Lower leg skin (tissue), 3 donors: ENCODE measurements at regions not wholly inside any gene's neighbourhood (a gene's known extent, or its start where the extent isn't known, plus 50 kb on each side); places are given as distances from the start of the nearest gene placed in this dataset.

Source experiments
- POLR2A ChIP-seq, 2 donors: fragments of 450-650 bp; IDR thresholded peaks; one replicate each; pipeline ENCODE4 v1.6.1; 2016 to 2017; ENCODE audit warnings: antibody characterized with exemption in 2 of 2, mild to moderate bottlenecking in 1 of 2, moderate library complexity in 1 of 2
- TF ChIP-seq, protein P1 (sequence below), 3 donors: fragments of 450-650 bp; IDR thresholded peaks; one replicate each; pipeline ENCODE4 v1.5.1; 2016; ENCODE audit warnings: antibody characterized with exemption in 3 of 3, mild to moderate bottlenecking in 3 of 3, moderate library complexity in 2 of 3

DNA sequence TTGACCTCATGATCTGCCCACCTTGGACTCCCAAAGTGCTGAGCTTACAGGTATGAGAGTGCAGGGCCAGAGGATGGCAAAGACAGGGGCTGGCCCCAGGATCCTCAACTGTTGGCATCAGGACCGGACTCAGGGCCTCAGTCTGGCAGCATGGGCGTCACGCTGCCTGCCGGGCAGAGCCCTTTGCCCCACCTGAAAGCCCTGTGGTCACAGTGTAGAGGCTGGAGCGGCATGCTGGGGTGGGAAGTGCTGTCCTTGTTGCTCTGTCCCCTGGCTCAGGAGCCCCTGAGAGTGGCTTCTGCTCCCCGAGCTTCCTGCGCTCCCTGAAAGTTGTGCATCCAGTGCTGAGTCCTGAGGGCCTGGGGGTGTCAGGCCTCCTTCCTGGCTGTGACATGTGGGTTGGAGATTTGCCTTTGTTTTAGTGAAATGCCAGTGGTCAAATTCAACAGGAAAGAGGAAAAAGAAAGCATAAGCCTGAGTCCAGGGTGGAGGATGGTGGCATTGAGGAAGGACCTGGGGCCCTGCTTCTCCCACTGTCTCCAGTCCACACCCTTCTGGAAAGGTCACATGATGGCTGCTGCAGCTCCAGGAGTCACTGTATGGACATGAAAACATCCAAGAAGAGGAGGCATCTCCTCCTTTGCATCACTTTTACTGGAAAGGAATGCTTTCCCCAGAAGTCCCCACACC lies 147.2 kb downstream of the OR4M2 start:
- TF ChIP-seq, protein P1, sequence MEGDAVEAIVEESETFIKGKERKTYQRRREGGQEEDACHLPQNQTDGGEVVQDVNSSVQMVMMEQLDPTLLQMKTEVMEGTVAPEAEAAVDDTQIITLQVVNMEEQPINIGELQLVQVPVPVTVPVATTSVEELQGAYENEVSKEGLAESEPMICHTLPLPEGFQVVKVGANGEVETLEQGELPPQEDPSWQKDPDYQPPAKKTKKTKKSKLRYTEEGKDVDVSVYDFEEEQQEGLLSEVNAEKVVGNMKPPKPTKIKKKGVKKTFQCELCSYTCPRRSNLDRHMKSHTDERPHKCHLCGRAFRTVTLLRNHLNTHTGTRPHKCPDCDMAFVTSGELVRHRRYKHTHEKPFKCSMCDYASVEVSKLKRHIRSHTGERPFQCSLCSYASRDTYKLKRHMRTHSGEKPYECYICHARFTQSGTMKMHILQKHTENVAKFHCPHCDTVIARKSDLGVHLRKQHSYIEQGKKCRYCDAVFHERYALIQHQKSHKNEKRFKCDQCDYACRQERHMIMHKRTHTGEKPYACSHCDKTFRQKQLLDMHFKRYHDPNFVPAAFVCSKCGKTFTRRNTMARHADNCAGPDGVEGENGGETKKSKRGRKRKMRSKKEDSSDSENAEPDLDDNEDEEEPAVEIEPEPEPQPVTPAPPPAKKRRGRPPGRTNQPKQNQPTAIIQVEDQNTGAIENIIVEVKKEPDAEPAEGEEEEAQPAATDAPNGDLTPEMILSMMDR (IDR thresholded peaks at IDR 0.05): no peak
- no peak for TF ChIP-seq POLR2A (IDR thresholded peaks at IDR 0.05)
